ENCODE measurements at regions not wholly inside any gene's neighbourhood (a gene's known extent, or its start where the extent isn't known, plus 50 kb on each side); places are given as distances from the start of the nearest gene placed in this dataset.

GRCh38 chr5:2899311-2899710 is 147.8 kb upstream of the IRX2 start:
- intact Hi-C loops (cut with micrococcal nuclease): no loop called here
- H3K9me3 Mint-ChIP-seq: peaks cover 10 to 47% (median 20%) of the 10 kb centered on the region in 7 donors
- H3K4me1 Mint-ChIP-seq: no peaks in the 10 kb centered on the region
- Histone ChIP-seq H3K27ac (ENCODE audit: low read depth in 1 of 2, low read length in 2 of 2) (no peak overlapping the region), H3K4me3 (replicated peaks in 1 of 3; ENCODE audit: low read depth in 2 of 3, low read length in 3 of 3) (no peak overlapping the region), H4K20me1 (ENCODE audit: insufficient read depth, low read length) (no peaks in the 10 kb centered on the region), H3K9ac (ENCODE audit: insufficient read depth, low read length, poor library complexity, severe bottlenecking) (no peak overlapping the region), H3K9me3 (replicated peaks in 1 of 2; ENCODE audit: control insufficient read depth in 1 of 2, insufficient read depth in 1 of 2, low read length in 2 of 2) (peaks cover 17 to 84% of the 10 kb centered on the region in 2 donors), H3K4me2 (replicated peaks; ENCODE audit: extremely low read depth, low read length, poor library complexity, severe bottlenecking) (no peak overlapping the region), H3K79me2 (ENCODE audit: insufficient read depth, low read length) (no peaks in the 10 kb centered on the region), H3K36me3 (replicated peaks in 1 of 2; ENCODE audit: control insufficient read depth in 1 of 2, insufficient read depth in 2 of 2, low read length in 2 of 2) (no peaks in the 10 kb centered on the region), H3K27me3 (ENCODE audit: control insufficient read depth in 2 of 2, insufficient read depth in 2 of 2, low read length in 2 of 2) (no peaks in the 10 kb centered on the region), H2AFZ (ENCODE audit: insufficient read depth, low read depth, low read length, poor library complexity, severe bottlenecking) (no peak overlapping the region), H3K4me1 (ENCODE audit: control insufficient read depth in 1 of 2, insufficient read depth in 2 of 2, low read length in 2 of 2) (no peaks in the 10 kb centered on the region)
- TF ChIP-seq CTCF (IDR thresholded peaks at IDR 0.05): no peak
- 83% methylated on average over 8 of the region's 9 CpGs for WGBS (ENCODE audit: insufficient coverage)
- no peak for DNase-seq
- no peak overlapping the region for H3K4me3 Mint-ChIP-seq
- H3K36me3 Mint-ChIP-seq: no peaks in the 10 kb centered on the region
- H3K27ac Mint-ChIP-seq: no peak overlapping the region
- H3K27me3 Mint-ChIP-seq (ENCODE audit: low read depth in 3 of 3): peaks cover 0 to 2% (median 0%) of the 10 kb centered on the region in 3 donors

GRCh38 chr5:2898661-2899060 is 147.2 kb upstream of the IRX2 start:
- no peak overlapping the region for H3K27ac ChIP-seq (ENCODE audit: low read depth in 1 of 2, low read length in 2 of 2)
- no peaks in the 10 kb centered on the region for H3K27me3 ChIP-seq (ENCODE audit: control insufficient read depth in 2 of 2, insufficient read depth in 2 of 2, low read length in 2 of 2)
- H3K36me3 Mint-ChIP-seq: no peaks in the 10 kb centered on the region
- 81% methylated on average over 5 of the region's 5 CpGs for WGBS (ENCODE audit: insufficient coverage)
- no peak overlapping the region for H3K4me2 ChIP-seq (replicated peaks; ENCODE audit: extremely low read depth, low read length, poor library complexity, severe bottlenecking)
- no peaks in the 10 kb centered on the region for H3K36me3 ChIP-seq (replicated peaks in 1 of 2; ENCODE audit: control insufficient read depth in 1 of 2, insufficient read depth in 2 of 2, low read length in 2 of 2)
- H3K4me3 ChIP-seq (replicated peaks in 1 of 3; ENCODE audit: low read depth in 2 of 3, low read length in 3 of 3): no peak overlapping the region
- no peak overlapping the region for H3K27ac Mint-ChIP-seq
- no peaks in the 10 kb centered on the region for H3K4me1 Mint-ChIP-seq
- H3K9me3 ChIP-seq (replicated peaks in 1 of 2; ENCODE audit: control insufficient read depth in 1 of 2, insufficient read depth in 1 of 2, low read length in 2 of 2): peaks cover 17 to 80% of the 10 kb centered on the region in 2 donors
- H3K27me3 Mint-ChIP-seq (ENCODE audit: low read depth in 3 of 3): peaks cover 0 to 2% (median 0%) of the 10 kb centered on the region in 3 donors
- H3K9me3 Mint-ChIP-seq: peaks cover 8 to 47% (median 20%) of the 10 kb centered on the region in 7 donors
- no peaks in the 10 kb centered on the region for H4K20me1 ChIP-seq (ENCODE audit: insufficient read depth, low read length)
- H3K79me2 ChIP-seq (ENCODE audit: insufficient read depth, low read length): no peaks in the 10 kb centered on the region
- no peaks in the 10 kb centered on the region for H3K4me1 ChIP-seq (ENCODE audit: control insufficient read depth in 1 of 2, insufficient read depth in 2 of 2, low read length in 2 of 2)
- H3K4me3 Mint-ChIP-seq: no peak overlapping the region
- intact Hi-C loops (cut with micrococcal nuclease): no loop called here
- H3K9ac ChIP-seq (ENCODE audit: insufficient read depth, low read length, poor library complexity, severe bottlenecking): no peak overlapping the region
- no peak overlapping the region for H2AFZ ChIP-seq (ENCODE audit: insufficient read depth, low read depth, low read length, poor library complexity, severe bottlenecking)
- TF ChIP-seq CTCF (IDR thresholded peaks at IDR 0.05): no peak
- no peak for DNase-seq
